ENCODE measurements at regions not wholly inside any gene's neighbourhood (a gene's known extent, or its start where the extent isn't known, plus 50 kb on each side); places are given as distances from the start of the nearest gene placed in this dataset.

- peak; percentile 83 for TF ChIP-seq CTCF (conservative IDR thresholded peaks at IDR 0.05; ENCODE audit: low read length)
- TF ChIP-seq EZH2phosphoT487 (IDR thresholded peaks at IDR 0.05; ENCODE audit: borderline replicate concordance, low read depth, low read length), result no peak
These were observed 136.9 kb upstream of the FBN2 start for GRCh38 chr5:128674837-128675446.
